ENCODE measurements at regions not wholly inside any gene's neighbourhood (a gene's known extent, or its start where the extent isn't known, plus 50 kb on each side); places are given as distances from the start of the nearest gene placed in this dataset.

GRCh38 chr21:35873441-35873840 is 186.9 kb downstream of the SETD4 start:
- ATAC-seq, result no peak
- TF ChIP-seq CTCF (IDR thresholded peaks at IDR 0.05) (no peak), REST (IDR thresholded peaks at IDR 0.05; ENCODE audit: insufficient read depth in 1 of 2, low read depth in 2 of 2, low read length in 1 of 2) (no peak), TCF7L2 (IDR thresholded peaks at IDR 0.05; ENCODE audit: low read depth, low read length) (no peak), SIN3A (IDR thresholded peaks at IDR 0.05; ENCODE audit: borderline replicate concordance, insufficient read depth, low read depth, low read length) (no peak)
- Histone ChIP-seq H3K27me3 (ENCODE audit: control insufficient read depth, insufficient read depth, low read length) (no peaks in the 10 kb centered on the region), H3K4me3 (ENCODE audit: low read depth in 2 of 2, low read length in 2 of 2) (no peak overlapping the region), H3K9me3 (ENCODE audit: control insufficient read depth, insufficient read depth, low read depth, low read length) (no peaks in the 10 kb centered on the region), H3K36me3 (ENCODE audit: control insufficient read depth, insufficient read depth, low read length) (no peaks in the 10 kb centered on the region), H3K27ac (ENCODE audit: low read length) (no peak overlapping the region), H3K4me1 (ENCODE audit: control insufficient read depth, insufficient read depth, low read length) (no peaks in the 10 kb centered on the region)
- intact Hi-C loops (cut with micrococcal nuclease; ENCODE audit: unreplicated experiment), result no loop called here
- CTCF ChIA-PET, result no interaction called here
- in situ Hi-C loops (cut with HindIII; ENCODE audit: low pct_unique_long_range_greater_than_20kb, low sequenced_read_pairs), result no loop called here
- BruUV-seq (replicated peaks), result no TSS peak
- POLR2A ChIA-PET, result no interaction called here
- no peak for DNase-seq (ENCODE audit: low read depth, low spot score)

- in situ Hi-C loops (cut with HindIII; ENCODE audit: low pct_unique_long_range_greater_than_20kb, low sequenced_read_pairs), result no loop called here
- TF ChIP-seq SIN3A (IDR thresholded peaks at IDR 0.05; ENCODE audit: borderline replicate concordance, insufficient read depth, low read depth, low read length) (no peak), REST (IDR thresholded peaks at IDR 0.05; ENCODE audit: insufficient read depth in 1 of 2, low read depth in 2 of 2, low read length in 1 of 2) (no peak), POLR2AphosphoS5 (IDR thresholded peaks at IDR 0.05; ENCODE audit: low read depth, low read length) (no peak), TCF7L2 (IDR thresholded peaks at IDR 0.05; ENCODE audit: low read depth, low read length) (no peak), CTCF (IDR thresholded peaks at IDR 0.05) (no peak)
- ChIA-PET CTCF (no interaction called here), POLR2A (no interaction called here)
- ATAC-seq (no peak), DNase-seq (ENCODE audit: low read depth, low spot score) (no peak)
- no peaks in the 10 kb centered on the region for H3K27me3 ChIP-seq (ENCODE audit: control insufficient read depth, insufficient read depth, low read length)
- H3K9me3 ChIP-seq (ENCODE audit: control insufficient read depth, insufficient read depth, low read depth, low read length), result no peaks in the 10 kb centered on the region
- intact Hi-C loops (cut with micrococcal nuclease; ENCODE audit: unreplicated experiment), result no loop called here
- no peaks in the 10 kb centered on the region for H3K4me1 ChIP-seq (ENCODE audit: control insufficient read depth, insufficient read depth, low read length)
- H3K27ac ChIP-seq (ENCODE audit: low read length), result no peak overlapping the region
- no peaks in the 10 kb centered on the region for H3K36me3 ChIP-seq (ENCODE audit: control insufficient read depth, insufficient read depth, low read length)
- BruUV-seq (replicated peaks), result no TSS peak
- H3K4me3 ChIP-seq (ENCODE audit: low read depth in 2 of 2, low read length in 2 of 2), result no peak overlapping the region
Measured at GRCh38 chr21:35871906-35872305, 188.4 kb downstream of the SETD4 start.
